DND-41 (cell line): ENCODE measurements at regions not wholly inside any gene's neighbourhood (a gene's known extent, or its start where the extent isn't known, plus 50 kb on each side); places are given as distances from the start of the nearest gene placed in this dataset.

Source experiments
- EZH2 ChIP-seq: IDR thresholded peaks from 3 replicates; pipeline ENCODE4 v1.6.1; 2012; ENCODE audit warnings: borderline replicate concordance, low read depth, mild to moderate bottlenecking, moderate library complexity, low read length, inconsistent platforms; ENCODE audit not compliant: severe bottlenecking
- TF ChIP-seq, protein P1 (sequence below): IDR thresholded peaks from 2 replicates; pipeline ENCODE4 v1.5.1; 2012; ENCODE audit warnings: borderline replicate concordance, low read length, moderate library complexity, mild to moderate bottlenecking; ENCODE audit not compliant: poor library complexity, severe bottlenecking; ENCODE audit errors: extremely low read depth

DNA sequence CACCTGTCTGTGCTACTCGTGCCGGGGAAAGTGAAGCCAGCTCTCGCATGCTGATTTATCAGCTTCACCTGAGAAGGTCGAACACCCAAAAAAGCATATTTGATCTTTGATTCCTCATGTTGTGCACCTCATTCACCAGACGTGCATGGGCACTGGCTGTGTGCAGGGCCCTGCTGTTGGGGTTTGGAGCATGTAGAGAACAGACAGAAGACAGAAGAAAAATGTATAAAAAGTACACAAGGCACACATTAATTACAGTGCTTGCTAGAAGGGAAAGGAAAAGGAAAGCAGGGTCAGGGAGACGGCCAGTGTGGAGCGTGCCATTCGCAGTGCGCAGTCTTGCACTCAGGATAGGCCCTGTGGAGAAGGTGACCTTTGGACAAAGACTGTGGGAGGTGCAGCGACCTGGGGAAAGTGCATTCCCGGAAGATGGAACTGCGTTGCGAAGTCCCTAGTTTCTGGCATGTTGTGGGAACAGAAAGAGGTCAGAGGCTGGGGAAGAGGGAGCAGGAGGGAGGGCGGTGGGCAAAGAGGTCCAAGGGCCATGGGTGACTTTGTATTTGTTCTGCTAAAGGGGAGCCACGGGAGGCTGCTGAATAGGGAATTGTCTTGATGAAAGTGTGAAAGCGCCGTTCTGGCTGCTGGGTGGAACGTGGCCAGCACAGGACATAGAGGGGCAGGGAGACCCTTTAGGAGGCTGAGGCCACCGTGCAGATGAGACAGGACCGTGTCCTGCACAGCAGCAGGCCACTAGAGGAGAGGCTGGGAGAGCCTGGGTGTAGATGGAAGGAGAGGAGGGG, 232.8 kb downstream of the GLRX3 start:
- TF ChIP-seq, protein P1, sequence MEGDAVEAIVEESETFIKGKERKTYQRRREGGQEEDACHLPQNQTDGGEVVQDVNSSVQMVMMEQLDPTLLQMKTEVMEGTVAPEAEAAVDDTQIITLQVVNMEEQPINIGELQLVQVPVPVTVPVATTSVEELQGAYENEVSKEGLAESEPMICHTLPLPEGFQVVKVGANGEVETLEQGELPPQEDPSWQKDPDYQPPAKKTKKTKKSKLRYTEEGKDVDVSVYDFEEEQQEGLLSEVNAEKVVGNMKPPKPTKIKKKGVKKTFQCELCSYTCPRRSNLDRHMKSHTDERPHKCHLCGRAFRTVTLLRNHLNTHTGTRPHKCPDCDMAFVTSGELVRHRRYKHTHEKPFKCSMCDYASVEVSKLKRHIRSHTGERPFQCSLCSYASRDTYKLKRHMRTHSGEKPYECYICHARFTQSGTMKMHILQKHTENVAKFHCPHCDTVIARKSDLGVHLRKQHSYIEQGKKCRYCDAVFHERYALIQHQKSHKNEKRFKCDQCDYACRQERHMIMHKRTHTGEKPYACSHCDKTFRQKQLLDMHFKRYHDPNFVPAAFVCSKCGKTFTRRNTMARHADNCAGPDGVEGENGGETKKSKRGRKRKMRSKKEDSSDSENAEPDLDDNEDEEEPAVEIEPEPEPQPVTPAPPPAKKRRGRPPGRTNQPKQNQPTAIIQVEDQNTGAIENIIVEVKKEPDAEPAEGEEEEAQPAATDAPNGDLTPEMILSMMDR: no peak
- TF ChIP-seq EZH2: no peak
